ENCODE measurements at regions not wholly inside any gene's neighbourhood (a gene's known extent, or its start where the extent isn't known, plus 50 kb on each side); places are given as distances from the start of the nearest gene placed in this dataset.
A peak's percentile ranks its signal among the peaks of the same experiment; 100 is the strongest.

DNA sequence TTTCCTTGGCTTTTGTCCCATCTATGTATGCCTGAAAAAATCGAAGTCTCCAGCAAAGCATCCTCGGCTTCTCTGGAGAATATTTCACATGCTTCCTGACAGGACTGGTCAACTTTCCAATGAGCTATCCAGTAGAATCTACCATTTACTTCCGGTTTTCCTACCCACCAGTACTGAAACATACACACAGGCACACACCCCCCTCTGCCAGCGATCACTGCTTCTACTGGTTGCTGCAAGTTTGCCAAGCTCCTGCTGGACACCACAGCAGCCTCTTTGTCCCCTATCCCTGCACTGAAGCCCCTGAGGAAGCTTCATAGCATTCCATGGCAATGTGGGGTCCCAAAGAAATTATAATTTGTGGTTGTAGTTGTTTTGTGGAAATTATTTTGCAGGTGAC, 536.8 kb downstream of the MATN1 start:
- ATAC-seq, result no peak

DNA sequence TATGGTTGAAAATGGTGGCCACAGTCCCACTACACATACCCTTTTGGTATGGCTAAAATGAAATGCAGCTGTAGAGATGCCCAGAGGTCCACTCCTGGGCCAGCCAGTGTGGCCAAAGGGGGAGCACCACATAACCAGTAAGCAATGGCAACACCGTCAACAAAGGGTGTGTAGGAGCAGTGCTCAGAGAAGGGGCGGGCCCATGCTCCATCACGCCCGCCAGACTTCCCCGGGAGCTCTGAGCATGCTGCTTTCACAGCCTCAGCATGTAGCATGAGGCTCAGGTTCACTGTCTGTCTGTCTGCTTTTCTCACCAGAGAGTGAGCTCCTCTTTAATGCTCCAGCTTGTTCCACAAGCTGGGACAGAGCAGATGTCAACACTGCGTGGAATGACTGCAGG, 537.6 kb downstream of the MATN1 start:
- TF ChIP-seq BACH2 (CRISPR knock-in tag; IDR thresholded peaks at IDR 0.05; ENCODE audit: borderline replicate concordance) (no peak), CSDC2 (CRISPR knock-in tag; IDR thresholded peaks at IDR 0.05) (no peak), TCF4 (CRISPR knock-in tag; IDR thresholded peaks at IDR 0.05; ENCODE audit: borderline replicate concordance) (no peak), ZFP30 (CRISPR knock-in tag; IDR thresholded peaks at IDR 0.05) (no peak), ISL1 (CRISPR knock-in tag; IDR thresholded peaks at IDR 0.05) (no peak), ESRRG (CRISPR knock-in tag; IDR thresholded peaks at IDR 0.05) (no peak), OSR1 (CRISPR knock-in tag; IDR thresholded peaks at IDR 0.05) (no peak), ARNTL (CRISPR knock-in tag; IDR thresholded peaks at IDR 0.05; ENCODE audit: borderline replicate concordance, low read depth) (no peak), GLIS3 (CRISPR knock-in tag; IDR thresholded peaks at IDR 0.05) (no peak)
- TF ChIP-seq, protein P1, sequence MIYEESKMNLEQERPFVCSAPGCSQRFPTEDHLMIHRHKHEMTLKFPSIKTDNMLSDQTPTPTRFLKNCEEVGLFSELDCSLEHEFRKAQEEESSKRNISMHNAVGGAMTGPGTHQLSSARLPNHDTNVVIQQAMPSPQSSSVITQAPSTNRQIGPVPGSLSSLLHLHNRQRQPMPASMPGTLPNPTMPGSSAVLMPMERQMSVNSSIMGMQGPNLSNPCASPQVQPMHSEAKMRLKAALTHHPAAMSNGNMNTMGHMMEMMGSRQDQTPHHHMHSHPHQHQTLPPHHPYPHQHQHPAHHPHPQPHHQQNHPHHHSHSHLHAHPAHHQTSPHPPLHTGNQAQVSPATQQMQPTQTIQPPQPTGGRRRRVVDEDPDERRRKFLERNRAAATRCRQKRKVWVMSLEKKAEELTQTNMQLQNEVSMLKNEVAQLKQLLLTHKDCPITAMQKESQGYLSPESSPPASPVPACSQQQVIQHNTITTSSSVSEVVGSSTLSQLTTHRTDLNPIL (CRISPR knock-in tag; IDR thresholded peaks at IDR 0.05; ENCODE audit: low read depth), result no peak
- no peak for ATAC-seq

More for the DNA sequence above, 536.8 kb downstream of the MATN1 start:
- TF ChIP-seq OSR1 (CRISPR knock-in tag; IDR thresholded peaks at IDR 0.05) (no peak), TCF4 (CRISPR knock-in tag; IDR thresholded peaks at IDR 0.05; ENCODE audit: borderline replicate concordance) (no peak), ZFP30 (CRISPR knock-in tag; IDR thresholded peaks at IDR 0.05) (no peak), ZNF8 (CRISPR knock-in tag; IDR thresholded peaks at IDR 0.05) (no peak), BACH2 (CRISPR knock-in tag; IDR thresholded peaks at IDR 0.05; ENCODE audit: borderline replicate concordance) (no peak)
- TF ChIP-seq, protein P2, sequence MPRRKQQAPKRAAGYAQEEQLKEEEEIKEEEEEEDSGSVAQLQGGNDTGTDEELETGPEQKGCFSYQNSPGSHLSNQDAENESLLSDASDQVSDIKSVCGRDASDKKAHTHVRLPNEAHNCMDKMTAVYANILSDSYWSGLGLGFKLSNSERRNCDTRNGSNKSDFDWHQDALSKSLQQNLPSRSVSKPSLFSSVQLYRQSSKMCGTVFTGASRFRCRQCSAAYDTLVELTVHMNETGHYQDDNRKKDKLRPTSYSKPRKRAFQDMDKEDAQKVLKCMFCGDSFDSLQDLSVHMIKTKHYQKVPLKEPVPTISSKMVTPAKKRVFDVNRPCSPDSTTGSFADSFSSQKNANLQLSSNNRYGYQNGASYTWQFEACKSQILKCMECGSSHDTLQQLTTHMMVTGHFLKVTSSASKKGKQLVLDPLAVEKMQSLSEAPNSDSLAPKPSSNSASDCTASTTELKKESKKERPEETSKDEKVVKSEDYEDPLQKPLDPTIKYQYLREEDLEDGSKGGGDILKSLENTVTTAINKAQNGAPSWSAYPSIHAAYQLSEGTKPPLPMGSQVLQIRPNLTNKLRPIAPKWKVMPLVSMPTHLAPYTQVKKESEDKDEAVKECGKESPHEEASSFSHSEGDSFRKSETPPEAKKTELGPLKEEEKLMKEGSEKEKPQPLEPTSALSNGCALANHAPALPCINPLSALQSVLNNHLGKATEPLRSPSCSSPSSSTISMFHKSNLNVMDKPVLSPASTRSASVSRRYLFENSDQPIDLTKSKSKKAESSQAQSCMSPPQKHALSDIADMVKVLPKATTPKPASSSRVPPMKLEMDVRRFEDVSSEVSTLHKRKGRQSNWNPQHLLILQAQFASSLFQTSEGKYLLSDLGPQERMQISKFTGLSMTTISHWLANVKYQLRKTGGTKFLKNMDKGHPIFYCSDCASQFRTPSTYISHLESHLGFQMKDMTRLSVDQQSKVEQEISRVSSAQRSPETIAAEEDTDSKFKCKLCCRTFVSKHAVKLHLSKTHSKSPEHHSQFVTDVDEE (CRISPR knock-in tag; IDR thresholded peaks at IDR 0.05), result no peak

DNA sequence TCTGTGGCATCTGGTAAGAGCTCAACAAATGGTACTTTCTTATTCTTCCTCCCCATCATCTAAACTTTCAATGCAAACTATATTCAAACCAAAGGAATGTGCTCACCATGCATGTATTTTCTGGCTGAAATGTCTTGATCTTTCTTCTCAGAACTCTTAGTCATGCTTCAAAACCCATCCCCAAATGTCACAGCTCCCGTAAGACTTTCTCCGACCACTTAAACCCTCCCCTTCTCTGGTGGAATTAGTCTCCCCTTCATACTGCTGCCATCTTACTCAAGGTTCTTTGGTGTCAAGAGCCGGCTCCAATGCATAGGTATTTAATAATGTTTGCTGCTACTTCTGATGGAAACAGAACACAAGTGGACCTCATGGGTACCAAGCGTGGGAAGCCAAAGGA, 538.1 kb downstream of the MATN1 start:
- ATAC-seq, result no peak
- TF ChIP-seq, protein P3, sequence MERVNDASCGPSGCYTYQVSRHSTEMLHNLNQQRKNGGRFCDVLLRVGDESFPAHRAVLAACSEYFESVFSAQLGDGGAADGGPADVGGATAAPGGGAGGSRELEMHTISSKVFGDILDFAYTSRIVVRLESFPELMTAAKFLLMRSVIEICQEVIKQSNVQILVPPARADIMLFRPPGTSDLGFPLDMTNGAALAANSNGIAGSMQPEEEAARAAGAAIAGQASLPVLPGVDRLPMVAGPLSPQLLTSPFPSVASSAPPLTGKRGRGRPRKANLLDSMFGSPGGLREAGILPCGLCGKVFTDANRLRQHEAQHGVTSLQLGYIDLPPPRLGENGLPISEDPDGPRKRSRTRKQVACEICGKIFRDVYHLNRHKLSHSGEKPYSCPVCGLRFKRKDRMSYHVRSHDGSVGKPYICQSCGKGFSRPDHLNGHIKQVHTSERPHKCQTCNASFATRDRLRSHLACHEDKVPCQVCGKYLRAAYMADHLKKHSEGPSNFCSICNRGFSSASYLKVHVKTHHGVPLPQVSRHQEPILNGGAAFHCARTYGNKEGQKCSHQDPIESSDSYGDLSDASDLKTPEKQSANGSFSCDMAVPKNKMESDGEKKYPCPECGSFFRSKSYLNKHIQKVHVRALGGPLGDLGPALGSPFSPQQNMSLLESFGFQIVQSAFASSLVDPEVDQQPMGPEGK (CRISPR knock-in tag; IDR thresholded peaks at IDR 0.05; ENCODE audit: borderline replicate concordance), result no peak
- TF ChIP-seq, protein P4, sequence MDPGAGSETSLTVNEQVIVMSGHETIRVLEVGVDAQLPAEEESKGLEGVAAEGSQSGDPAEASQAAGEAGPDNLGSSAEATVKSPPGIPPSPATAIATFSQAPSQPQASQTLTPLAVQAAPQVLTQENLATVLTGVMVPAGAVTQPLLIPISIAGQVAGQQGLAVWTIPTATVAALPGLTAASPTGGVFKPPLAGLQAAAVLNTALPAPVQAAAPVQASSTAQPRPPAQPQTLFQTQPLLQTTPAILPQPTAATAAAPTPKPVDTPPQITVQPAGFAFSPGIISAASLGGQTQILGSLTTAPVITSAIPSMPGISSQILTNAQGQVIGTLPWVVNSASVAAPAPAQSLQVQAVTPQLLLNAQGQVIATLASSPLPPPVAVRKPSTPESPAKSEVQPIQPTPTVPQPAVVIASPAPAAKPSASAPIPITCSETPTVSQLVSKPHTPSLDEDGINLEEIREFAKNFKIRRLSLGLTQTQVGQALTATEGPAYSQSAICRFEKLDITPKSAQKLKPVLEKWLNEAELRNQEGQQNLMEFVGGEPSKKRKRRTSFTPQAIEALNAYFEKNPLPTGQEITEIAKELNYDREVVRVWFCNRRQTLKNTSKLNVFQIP (CRISPR knock-in tag; IDR thresholded peaks at IDR 0.05; ENCODE audit: borderline replicate concordance, low read depth), result no peak
- no peak for TF ChIP-seq OSR1 (CRISPR knock-in tag; IDR thresholded peaks at IDR 0.05)
- TF ChIP-seq, protein P5, sequence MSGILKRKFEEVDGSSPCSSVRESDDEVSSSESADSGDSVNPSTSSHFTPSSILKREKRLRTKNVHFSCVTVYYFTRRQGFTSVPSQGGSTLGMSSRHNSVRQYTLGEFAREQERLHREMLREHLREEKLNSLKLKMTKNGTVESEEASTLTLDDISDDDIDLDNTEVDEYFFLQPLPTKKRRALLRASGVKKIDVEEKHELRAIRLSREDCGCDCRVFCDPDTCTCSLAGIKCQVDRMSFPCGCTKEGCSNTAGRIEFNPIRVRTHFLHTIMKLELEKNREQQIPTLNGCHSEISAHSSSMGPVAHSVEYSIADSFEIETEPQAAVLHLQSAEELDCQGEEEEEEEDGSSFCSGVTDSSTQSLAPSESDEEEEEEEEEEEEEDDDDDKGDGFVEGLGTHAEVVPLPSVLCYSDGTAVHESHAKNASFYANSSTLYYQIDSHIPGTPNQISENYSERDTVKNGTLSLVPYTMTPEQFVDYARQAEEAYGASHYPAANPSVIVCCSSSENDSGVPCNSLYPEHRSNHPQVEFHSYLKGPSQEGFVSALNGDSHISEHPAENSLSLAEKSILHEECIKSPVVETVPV (CRISPR knock-in tag; IDR thresholded peaks at IDR 0.05), result no peak
- TF ChIP-seq ZFP3 (CRISPR knock-in tag; IDR thresholded peaks at IDR 0.05), result no peak
- TF ChIP-seq SNAI2 (CRISPR knock-in tag; IDR thresholded peaks at IDR 0.05), result no peak

DNA sequence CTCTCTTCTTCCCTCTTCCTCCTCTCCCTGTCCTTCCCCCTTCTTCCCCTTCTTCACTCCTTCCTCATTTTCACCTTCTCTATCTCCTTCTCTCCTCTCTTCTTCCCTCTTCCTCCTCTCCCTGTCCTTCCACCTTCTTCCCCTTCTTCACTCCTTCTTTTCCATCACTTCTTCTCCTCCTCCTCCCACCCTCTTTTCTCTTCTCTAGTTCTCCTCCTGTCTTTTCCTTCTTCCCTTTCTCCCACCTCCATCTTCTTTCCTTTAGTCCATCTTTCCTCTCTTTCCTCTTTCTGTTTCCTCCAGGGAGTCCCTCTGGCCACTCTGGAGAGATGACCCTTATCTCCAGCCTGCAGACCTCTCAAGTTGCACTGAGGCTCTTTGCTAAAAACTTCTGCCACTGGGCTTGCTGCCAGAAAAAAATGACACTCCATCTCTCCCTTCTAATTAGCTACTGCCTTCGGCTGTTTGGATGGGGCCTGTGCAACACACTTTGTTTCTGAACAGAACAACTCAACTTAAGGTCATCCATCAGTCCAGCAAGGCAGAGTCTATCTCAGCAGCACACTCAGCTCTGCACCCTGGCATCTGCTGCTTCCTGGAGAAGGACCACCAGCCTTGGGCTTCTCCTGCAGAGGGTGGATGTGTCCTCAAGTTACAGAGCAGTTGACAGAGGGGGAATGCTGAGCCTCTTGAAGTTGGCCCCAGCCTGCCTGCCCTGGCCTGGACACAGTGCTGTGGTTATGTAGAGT, 538.8 kb downstream of the MATN1 start:
- no peak for ATAC-seq
- TF ChIP-seq, protein P2 (CRISPR knock-in tag; IDR thresholded peaks at IDR 0.05), result peak; percentile 50; the same call in 1 of the 2 replicates
- no peak for TF ChIP-seq OSR1 (CRISPR knock-in tag; IDR thresholded peaks at IDR 0.05)
